SKM-1 treated with dmso at 0.1 percent for 144 hours (cell line): ENCODE measurements at regions not wholly inside any gene's neighbourhood (a gene's known extent, or its start where the extent isn't known, plus 50 kb on each side); places are given as distances from the start of the nearest gene placed in this dataset.

Experiments
- DNase-seq: peaks from one replicate; lab custom pipeline; 2025; ENCODE audit not compliant: unreplicated experiment; lab: John Stamatoyannopoulos, UW

- DNase-seq = no peak
Observed at GRCh38 chr21:19566975-19567374, 1163.4 kb upstream of the TMPRSS15 start.

GRCh38 chr21:19577381-19577780, 1173.8 kb upstream of the TMPRSS15 start:
- DNase-seq = no peak

- DNase-seq = no peak
Observed at GRCh38 chr21:19590044-19590443, 1186.5 kb upstream of the TMPRSS15 start.

- DNase-seq = no peak
Observed at GRCh38 chr21:19603011-19603593, 1199.5 kb upstream of the TMPRSS15 start.

GRCh38 chr21:19608101-19608621, 1204.6 kb upstream of the TMPRSS15 start:
- DNase-seq = no peak

- no peak for DNase-seq
Observed at GRCh38 chr21:19609611-19610010, 1206.0 kb upstream of the TMPRSS15 start.

GRCh38 chr21:19621837-19622496, 1218.4 kb upstream of the TMPRSS15 start:
- DNase-seq = no peak

- DNase-seq = no peak
Observed at GRCh38 chr21:19640964-19641363, 1237.4 kb upstream of the TMPRSS15 start.

- DNase-seq = no peak
Observed at GRCh38 chr21:19648391-19648790, 1244.8 kb upstream of the TMPRSS15 start.

GRCh38 chr21:19683492-19683891, 1279.9 kb upstream of the TMPRSS15 start:
- DNase-seq = no peak

- no peak for DNase-seq
Observed at GRCh38 chr21:19684328-19684727, 1280.7 kb upstream of the TMPRSS15 start.

- no peak for DNase-seq
Observed at GRCh38 chr21:19692231-19692630, 1288.6 kb upstream of the TMPRSS15 start.

- DNase-seq = no peak
Observed at GRCh38 chr21:19695796-19696195, 1292.2 kb upstream of the TMPRSS15 start.

GRCh38 chr21:19700476-19700875, 1296.9 kb upstream of the TMPRSS15 start:
- DNase-seq = no peak

GRCh38 chr21:19702726-19703125, 1295.5 kb upstream of the NCAM2 start:
- no peak for DNase-seq

- DNase-seq = no peak
Observed at GRCh38 chr21:19704832-19705231, 1293.4 kb upstream of the NCAM2 start.

- no peak for DNase-seq
Observed at GRCh38 chr21:19712441-19712840, 1285.8 kb upstream of the NCAM2 start.

GRCh38 chr21:19713313-19713712, 1284.9 kb upstream of the NCAM2 start:
- no peak for DNase-seq

GRCh38 chr21:19724081-19724480, 1274.1 kb upstream of the NCAM2 start:
- DNase-seq = no peak

- DNase-seq = no peak
Observed at GRCh38 chr21:19731251-19731650, 1267.0 kb upstream of the NCAM2 start.

GRCh38 chr21:19759836-19760235, 1238.4 kb upstream of the NCAM2 start:
- DNase-seq = no peak

- no peak for DNase-seq
Observed at GRCh38 chr21:19767546-19767945, 1230.7 kb upstream of the NCAM2 start.

GRCh38 chr21:19771881-19772280, 1226.3 kb upstream of the NCAM2 start:
- no peak for DNase-seq
